Fibroblast of skin of right quadriceps (primary cell): ENCODE measurements at regions not wholly inside any gene's neighbourhood (a gene's known extent, or its start where the extent isn't known, plus 50 kb on each side); places are given as distances from the start of the nearest gene placed in this dataset.
"Not testable (repeated sequence)": the region's sequence is repeated elsewhere in the genome, so short reads cannot be mapped to it uniquely, and the experiment has no call there.

Source experiments
- DNase-seq: peaks from one replicate; pipeline ENCODE4 v3.0.0-alpha.2; 2013

DNA sequence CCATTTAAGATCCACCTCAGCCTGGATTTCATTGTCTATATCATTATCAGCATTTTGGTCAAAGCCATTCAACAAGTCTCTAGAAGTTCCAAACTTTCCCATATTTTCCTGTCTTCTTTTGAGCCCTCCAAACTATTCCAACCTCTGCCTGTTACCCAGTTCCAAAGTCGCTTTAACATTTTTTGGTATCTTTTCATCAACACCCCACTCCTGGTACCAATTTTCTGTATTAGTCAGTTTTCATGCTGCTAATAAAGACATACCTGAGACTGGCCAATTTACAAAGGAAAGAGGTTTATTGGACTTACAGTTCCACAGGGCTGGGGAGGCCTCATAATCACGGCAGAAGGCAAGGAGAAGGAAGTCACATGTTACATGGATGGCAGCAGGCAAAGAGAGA, 982.9 kb downstream of the TAF11L14 start:
- not testable (repeated sequence) for DNase-seq

GRCh38 chr5:18630458-18631045, 996.3 kb downstream of the TAF11L14 start:
- DNase-seq, result no peak

- no peak for DNase-seq
Measured at GRCh38 chr5:18652404-18653215, 1018.4 kb downstream of the TAF11L14 start.

DNA sequence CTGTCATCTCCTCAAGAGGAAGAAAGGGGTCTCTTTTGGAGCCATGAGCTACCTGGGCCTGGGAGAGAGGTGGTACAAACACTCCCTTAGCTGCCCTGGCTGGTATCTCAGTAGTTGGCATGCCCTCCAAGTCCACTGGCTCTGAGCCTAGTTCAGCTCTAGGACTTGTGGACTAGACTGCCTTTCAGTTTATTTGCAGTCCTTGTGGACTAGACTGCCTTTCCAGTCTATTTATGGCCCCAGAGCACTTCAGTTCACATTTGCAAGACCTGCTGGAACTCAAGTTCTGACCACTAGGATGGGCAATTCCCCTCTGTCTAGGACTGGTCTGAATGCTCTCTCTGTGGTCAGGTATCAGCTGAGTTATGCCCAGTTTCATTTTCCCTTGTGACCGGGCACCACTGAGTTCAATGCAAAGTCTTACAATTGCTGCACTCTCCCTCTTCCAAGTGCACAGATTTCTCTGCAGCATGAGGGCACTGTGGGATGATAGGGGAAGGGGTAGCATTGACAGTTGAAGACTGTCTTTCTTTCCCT, 1019.0 kb downstream of the TAF11L14 start:
- DNase-seq, result no peak

DNA sequence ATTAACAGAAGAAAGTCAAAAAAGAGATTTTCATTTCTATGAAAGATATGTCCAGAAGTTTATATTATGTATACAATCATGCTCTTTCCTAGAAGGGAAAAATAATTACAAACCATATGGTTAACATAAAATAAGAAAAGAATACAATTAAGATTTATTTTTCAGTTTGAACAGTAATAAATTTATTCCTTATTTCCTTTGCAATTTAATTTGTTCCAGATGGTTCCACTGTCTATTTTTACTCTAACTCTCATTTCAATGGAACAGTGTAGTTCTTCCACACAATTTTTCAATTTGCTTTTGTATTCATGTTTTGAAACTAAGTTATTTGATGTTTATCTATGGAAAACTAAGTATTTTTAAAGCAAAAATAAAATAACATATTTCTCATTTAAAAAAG, 1026.3 kb downstream of the TAF11L14 start:
- no peak for DNase-seq

DNA sequence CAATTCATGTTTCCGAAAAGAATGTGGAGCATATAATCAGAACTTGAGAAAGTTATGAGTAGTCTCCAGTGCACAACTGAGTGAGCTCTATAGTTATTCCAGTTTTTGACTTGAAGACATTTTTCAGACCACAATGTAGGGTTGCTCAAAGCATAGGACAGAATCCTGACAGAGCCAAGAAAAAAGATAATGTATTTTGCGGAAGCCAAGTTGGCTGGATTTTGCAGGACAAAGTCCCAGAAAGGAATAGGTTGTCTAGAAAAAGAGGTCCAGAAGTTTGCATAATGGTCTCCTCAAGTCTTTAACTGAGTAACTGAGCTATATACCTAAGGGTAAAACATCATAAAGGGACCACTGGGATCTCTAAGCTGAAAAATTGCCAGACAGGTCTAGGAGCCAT, 1028.0 kb downstream of the TAF11L14 start:
- DNase-seq, result no peak

GRCh38 chr5:18674212-18674611, 1040.0 kb downstream of the TAF11L14 start:
- DNase-seq, result not testable (repeated sequence)

- no peak for DNase-seq
Measured at GRCh38 chr5:18675041-18675440, 1040.8 kb downstream of the TAF11L14 start.

GRCh38 chr5:18686253-18686652, 1052.0 kb downstream of the TAF11L14 start:
- DNase-seq, result no peak

DNA sequence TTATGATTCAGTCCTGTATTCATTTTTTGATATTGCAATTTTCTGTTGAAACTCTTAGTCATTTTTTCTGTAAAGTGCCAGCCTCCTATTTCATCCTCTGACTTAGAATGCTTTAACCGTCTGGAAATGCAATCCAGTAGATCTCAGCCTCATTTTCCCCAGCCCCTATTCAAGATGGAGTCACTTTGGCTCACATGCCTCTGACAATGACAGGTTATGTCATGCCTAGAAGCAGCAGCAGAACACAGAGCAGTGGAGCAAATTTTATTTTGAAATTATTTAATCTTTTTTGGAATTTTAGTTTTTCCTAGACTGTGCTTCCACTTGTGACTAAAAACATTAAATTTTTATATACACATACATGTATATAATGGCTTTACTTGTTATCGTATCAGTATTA, 1053.2 kb downstream of the TAF11L14 start:
- no peak for DNase-seq

DNA sequence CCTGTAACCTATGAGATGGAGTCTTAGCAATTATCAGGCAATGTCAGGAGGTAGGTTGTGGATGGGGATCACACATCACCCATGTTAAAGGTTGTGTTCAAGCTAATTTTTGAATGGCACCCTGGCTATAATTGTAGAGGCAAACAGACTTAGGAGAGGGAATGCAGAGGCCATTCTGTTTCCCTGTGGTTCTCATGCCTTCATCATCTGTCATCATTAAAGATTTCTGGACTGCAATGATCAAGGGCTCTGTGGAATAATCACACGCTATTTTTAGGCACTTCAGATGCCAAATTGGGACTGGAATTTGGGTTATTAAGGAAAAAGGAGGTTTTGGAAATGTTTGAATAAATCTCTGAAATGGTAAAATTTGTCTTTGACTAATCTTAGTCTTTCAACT, 1065.4 kb downstream of the TAF11L14 start:
- DNase-seq, result peak; percentile 3

DNA sequence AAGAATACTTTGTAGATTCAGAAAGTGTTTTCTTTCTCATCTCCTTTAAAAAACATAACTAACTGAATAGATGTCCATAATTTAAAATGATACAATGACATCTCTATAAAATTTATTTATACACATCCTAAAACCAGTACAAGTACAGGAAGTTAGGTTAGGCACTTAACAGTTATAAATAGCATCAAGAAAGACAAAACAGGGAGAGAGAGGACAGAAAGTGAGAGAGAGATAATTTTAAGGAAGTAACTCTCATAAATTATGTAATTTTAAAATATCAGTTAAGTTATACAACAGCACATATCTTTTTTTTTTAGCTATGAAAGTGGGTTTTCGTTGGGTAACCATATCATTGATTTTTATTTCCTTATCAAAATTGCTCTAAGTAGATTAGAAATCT, 1068.6 kb downstream of the TAF11L14 start:
- no peak for DNase-seq

DNA sequence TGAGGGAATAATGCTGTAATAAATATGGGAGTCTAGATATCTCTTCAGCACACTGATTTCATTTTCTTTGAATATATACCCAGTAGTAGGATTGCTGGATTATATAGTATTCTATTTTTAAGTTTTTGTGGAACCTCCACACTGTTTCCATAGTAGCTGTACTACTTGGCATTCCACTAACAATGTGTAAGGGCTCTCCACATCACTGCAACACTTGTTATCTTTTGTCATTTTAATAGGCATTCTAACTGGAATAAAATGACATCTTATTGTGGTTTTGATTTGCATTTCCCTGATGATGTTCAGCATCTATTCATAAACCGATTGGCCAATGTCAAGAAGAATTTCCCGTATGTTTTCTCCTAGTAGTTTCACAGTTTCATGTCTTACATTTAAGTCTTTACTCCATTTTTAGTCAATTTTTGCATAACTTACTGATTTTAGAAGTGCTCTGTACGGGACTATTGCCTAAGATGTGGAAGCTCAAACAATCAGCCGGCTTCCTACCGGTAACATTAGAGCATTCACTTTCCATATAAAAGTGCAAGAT, 1078.8 kb downstream of the TAF11L14 start:
- no peak for DNase-seq

GRCh38 chr5:18720002-18720401, 1085.7 kb downstream of the TAF11L14 start:
- DNase-seq, result no peak

- no peak for DNase-seq
Measured at GRCh38 chr5:18732556-18733479, 1098.6 kb downstream of the TAF11L14 start.

GRCh38 chr5:18736051-18736398, 1101.8 kb downstream of the TAF11L14 start:
- no peak for DNase-seq

GRCh38 chr5:18736736-18737135, 1102.5 kb downstream of the TAF11L14 start:
- DNase-seq, result not testable (repeated sequence)

GRCh38 chr5:18740301-18740700, 1106.0 kb downstream of the TAF11L14 start:
- DNase-seq, result no peak

- no peak for DNase-seq
Measured at GRCh38 chr5:18742830-18743229, 1108.6 kb downstream of the TAF11L14 start.

DNA sequence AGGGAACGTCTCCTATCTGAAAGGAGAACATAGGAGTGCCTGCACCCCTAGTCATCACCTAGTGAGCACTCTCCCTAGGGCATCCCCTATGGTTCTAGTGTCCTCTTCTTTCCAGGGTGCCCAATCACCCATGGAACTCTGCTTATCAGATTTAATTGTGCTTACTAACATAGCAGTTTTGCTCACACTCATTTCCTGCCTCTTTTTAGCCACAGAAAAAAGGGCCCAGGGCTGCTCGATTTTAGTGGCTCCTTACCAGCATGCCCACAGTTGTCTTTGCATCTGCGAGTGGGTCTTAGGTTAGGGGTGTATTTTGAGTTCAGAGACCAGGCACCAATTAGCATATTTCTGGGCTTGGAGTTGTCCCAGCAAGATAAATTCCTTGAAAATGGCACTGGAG, 1110.2 kb downstream of the TAF11L14 start:
- DNase-seq, result no peak

GRCh38 chr5:18745042-18745987, 1111.1 kb downstream of the TAF11L14 start:
- DNase-seq, result no peak
